ENCODE measurements at regions not wholly inside any gene's neighbourhood (a gene's known extent, or its start where the extent isn't known, plus 50 kb on each side); places are given as distances from the start of the nearest gene placed in this dataset.

DNA sequence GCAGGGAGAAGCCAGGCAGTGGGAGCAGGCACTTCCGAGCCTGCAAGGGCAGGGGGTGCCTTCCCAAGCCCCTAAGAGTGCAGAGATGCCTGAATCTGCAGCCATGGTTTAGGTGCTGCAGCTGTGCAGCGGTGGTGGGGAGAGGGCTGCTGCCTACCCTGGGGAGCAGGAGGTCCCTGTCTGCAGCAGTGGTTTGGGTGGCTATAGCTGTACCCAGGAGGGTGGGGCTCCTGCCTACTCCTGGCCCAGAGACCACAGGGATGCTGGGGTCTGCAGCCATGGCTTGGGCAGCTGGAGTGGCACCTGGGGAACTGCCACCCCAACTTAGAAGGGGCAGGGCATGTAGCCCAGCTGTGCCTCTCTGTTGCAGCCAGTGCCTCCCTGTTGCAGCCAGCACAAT lies 488.1 kb upstream of the THBS1 start:
- intact Hi-C loops (cut with DNase I): no loop called here
- DNase-seq: no peak
- no peak overlapping the region for H3K27ac ChIP-seq
- WGBS, 2 donors: 100% methylated on average over 1 of the region's 2 CpGs; no CpG with 5 or more reads in 1 of the 2 donors
- no peak overlapping the region for H3K4me3 ChIP-seq
- no peaks in the 10 kb centered on the region for H3K36me3 ChIP-seq
- H3K4me1 ChIP-seq: peaks cover 0 to 16% (median 0%) of the 10 kb centered on the region in 3 donors
- no peaks in the 10 kb centered on the region for H3K9me3 ChIP-seq
- TF ChIP-seq, protein P1, sequence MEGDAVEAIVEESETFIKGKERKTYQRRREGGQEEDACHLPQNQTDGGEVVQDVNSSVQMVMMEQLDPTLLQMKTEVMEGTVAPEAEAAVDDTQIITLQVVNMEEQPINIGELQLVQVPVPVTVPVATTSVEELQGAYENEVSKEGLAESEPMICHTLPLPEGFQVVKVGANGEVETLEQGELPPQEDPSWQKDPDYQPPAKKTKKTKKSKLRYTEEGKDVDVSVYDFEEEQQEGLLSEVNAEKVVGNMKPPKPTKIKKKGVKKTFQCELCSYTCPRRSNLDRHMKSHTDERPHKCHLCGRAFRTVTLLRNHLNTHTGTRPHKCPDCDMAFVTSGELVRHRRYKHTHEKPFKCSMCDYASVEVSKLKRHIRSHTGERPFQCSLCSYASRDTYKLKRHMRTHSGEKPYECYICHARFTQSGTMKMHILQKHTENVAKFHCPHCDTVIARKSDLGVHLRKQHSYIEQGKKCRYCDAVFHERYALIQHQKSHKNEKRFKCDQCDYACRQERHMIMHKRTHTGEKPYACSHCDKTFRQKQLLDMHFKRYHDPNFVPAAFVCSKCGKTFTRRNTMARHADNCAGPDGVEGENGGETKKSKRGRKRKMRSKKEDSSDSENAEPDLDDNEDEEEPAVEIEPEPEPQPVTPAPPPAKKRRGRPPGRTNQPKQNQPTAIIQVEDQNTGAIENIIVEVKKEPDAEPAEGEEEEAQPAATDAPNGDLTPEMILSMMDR (IDR thresholded peaks at IDR 0.05): no peak
- TF ChIP-seq POLR2A (IDR thresholded peaks at IDR 0.05): no peak
- no peaks in the 10 kb centered on the region for H3K27me3 ChIP-seq

DNA sequence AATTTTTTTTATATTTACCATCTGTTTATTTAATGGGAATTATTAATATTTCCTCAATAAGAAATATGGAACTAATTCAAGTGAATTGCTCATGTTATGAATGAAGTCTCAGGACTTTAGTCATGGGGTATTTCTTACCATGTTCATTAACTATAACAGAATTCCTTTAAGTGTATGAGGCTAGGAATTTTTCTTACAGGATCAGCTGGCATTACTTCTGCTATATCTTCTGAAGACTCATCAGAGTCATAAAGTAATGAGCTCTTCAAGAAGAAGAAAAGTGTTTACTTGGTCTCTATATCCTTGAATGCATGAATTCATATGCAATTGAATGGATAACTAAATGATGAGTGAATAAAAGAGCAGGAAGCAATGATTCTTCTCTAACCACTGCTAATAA lies 486.8 kb upstream of the THBS1 start:
- no peak for TF ChIP-seq POLR2A (IDR thresholded peaks at IDR 0.05)
- TF ChIP-seq, protein P1 (IDR thresholded peaks at IDR 0.05): no peak
- H3K27ac ChIP-seq: no peak overlapping the region
- no peak for DNase-seq
- no peaks in the 10 kb centered on the region for H3K36me3 ChIP-seq
- peaks cover 0 to 16% (median 0%) of the 10 kb centered on the region in 3 donors for H3K4me1 ChIP-seq
- intact Hi-C loops (cut with DNase I): no loop called here
- no peaks in the 10 kb centered on the region for H3K27me3 ChIP-seq
- no peaks in the 10 kb centered on the region for H3K9me3 ChIP-seq
- H3K4me3 ChIP-seq: no peak overlapping the region

DNA sequence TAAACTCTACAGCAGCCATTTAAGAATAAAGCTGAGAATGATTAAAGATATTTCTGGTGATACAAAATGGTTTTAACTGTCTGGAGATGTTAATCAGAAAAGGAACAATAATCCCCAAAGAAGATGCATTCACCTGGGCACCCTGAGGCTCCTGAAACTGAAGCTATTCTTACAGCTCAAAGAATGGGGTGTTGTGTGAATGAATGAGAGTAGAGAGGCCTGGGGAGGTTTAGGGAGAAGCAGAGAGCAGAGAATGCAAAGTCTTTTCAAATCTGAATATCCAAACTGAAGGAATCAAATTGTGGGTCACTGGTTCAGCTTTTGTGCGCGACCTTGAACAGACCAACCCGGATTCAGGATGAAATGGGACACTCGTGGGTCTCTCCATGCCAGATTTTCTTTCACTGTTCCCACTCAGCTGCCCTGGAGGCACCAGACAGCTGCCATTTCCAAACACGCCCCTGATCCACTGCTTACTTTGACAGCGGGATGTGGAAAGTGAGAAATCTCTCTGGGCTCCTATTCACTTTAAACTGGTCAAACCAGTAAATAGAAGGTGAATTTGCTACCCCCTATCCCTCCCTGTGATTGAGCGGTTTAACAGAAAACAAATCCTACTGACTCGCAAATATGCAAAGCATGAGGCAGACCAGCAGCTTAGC lies 485.5 kb upstream of the THBS1 start:
- Histone ChIP-seq H3K4me3 (no peak overlapping the region), H3K27ac (no peak overlapping the region), H3K36me3 (no peaks in the 10 kb centered on the region), H3K4me1 (peaks cover 0 to 16% (median 0%) of the 10 kb centered on the region in 3 donors), H3K27me3 (no peaks in the 10 kb centered on the region), H3K9me3 (no peaks in the 10 kb centered on the region)
- intact Hi-C loops (cut with DNase I): no loop called here
- no peak for DNase-seq
- TF ChIP-seq POLR2A (IDR thresholded peaks at IDR 0.05): no peak
- TF ChIP-seq, protein P1 (IDR thresholded peaks at IDR 0.05): no peak
- WGBS, 2 donors: 37 to 60% methylated on average over 4 to 8 of the region's 8 CpGs

DNA sequence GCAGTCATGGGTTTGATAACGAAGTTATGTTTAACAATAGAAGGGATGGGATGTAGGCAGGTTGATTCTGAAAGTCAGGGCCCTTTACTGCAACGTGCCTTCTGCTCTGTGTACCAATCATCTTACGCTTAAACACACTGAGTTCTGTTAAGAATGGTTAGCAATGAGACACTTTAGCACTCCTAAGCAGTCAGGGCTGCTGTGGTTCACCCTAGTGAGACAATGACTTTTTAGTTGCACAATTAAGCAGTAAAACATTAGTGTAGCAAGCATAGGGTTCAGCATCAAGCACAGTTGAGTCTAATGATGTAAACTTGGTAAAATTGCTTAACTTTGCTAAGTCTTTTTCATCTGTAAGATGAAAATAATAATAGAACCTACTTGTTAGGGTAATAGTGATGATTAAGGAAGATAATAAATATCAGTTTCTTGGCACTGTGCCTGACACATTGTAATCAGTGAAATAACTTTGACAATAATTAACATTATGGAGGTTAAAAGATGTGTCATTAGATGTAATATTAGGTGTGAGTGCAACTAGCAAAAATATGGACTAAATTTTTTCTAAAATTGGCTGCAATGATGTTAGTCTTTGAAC lies 484.2 kb upstream of the THBS1 start:
- Histone ChIP-seq H3K4me1 (peaks cover 0 to 16% (median 0%) of the 10 kb centered on the region in 3 donors), H3K27ac (no peak overlapping the region), H3K4me3 (no peak overlapping the region), H3K36me3 (no peaks in the 10 kb centered on the region), H3K9me3 (no peaks in the 10 kb centered on the region), H3K27me3 (no peaks in the 10 kb centered on the region)
- intact Hi-C loops (cut with DNase I): no loop called here
- DNase-seq: no peak
- 79 to 92% methylated on average over 3 of the region's 3 CpGs for WGBS, 2 donors
- TF ChIP-seq POLR2A (IDR thresholded peaks at IDR 0.05): no peak
- TF ChIP-seq, protein P1 (IDR thresholded peaks at IDR 0.05): no peak

DNA sequence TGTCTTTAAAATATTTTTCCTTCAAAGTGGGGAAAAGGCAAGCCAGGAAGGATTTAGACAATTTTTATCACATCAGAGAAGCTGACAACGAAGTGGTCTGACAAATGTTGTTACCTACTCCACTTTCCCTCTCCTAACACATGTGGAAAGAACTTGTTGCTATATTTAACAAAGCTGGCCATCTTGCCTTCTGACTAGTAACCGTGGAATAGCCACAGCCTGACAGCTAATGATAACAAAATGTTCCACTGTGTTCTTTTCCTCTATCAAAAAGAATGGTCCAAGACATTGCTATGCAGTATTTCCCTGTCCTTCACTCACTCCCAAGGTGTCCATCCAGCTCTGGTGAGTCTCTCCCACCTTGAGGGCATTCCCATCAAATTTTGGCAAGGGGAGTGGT lies 481.4 kb upstream of the THBS1 start:
- no peaks in the 10 kb centered on the region for H3K27me3 ChIP-seq
- H3K9me3 ChIP-seq: no peaks in the 10 kb centered on the region
- intact Hi-C loops (cut with DNase I): no loop called here
- no peak overlapping the region for H3K4me3 ChIP-seq
- H3K36me3 ChIP-seq: no peaks in the 10 kb centered on the region
- H3K4me1 ChIP-seq: peaks cover 0 to 16% (median 0%) of the 10 kb centered on the region in 3 donors
- WGBS, 2 donors: 61 to 67% methylated on average over 2 of the region's 2 CpGs
- H3K27ac ChIP-seq: no peak overlapping the region
- no peak for TF ChIP-seq POLR2A (IDR thresholded peaks at IDR 0.05)
- TF ChIP-seq, protein P1 (IDR thresholded peaks at IDR 0.05): no peak
- DNase-seq: no peak

All from esophagus squamous epithelium (tissue), 5 donors.